Memory B cell (primary cell): ENCODE measurements at regions not wholly inside any gene's neighbourhood (a gene's known extent, or its start where the extent isn't known, plus 50 kb on each side); places are given as distances from the start of the nearest gene placed in this dataset.

Experiments
- ATAC-seq: fragments of 150-1000 bp; cut with Tn5 transposase; 2 replicates; pipeline ENCODE4 v1.10.0; 2021; ENCODE audit warnings: low read depth, mild to moderate bottlenecking, moderate library complexity
- DNase-seq, 2 donors: peaks; one replicate each; pipeline ENCODE4 v3.0.0; 2022; ENCODE audit warnings: low spot score in 2 of 2
- H3K27ac Mint-ChIP-seq: one replicate; pipeline ENCODE4 v1.8.0; 2022; ENCODE audit warnings: mild to moderate bottlenecking, moderate library complexity, mixed read lengths
- H3K27me3 Mint-ChIP-seq: one replicate; pipeline ENCODE4 v1.8.0; 2022; ENCODE audit warnings: mixed read lengths
- H3K36me3 Mint-ChIP-seq: one replicate; pipeline ENCODE4 v1.8.0; 2022; ENCODE audit warnings: mild to moderate bottlenecking, mixed read lengths
- H3K4me1 Mint-ChIP-seq: one replicate; pipeline ENCODE4 v1.8.0; 2022; ENCODE audit warnings: mixed read lengths
- H3K4me3 Mint-ChIP-seq: one replicate; pipeline ENCODE4 v1.8.0; 2022; ENCODE audit warnings: mild to moderate bottlenecking, moderate library complexity, mixed read lengths
- H3K9me3 Mint-ChIP-seq: one replicate; pipeline ENCODE4 v1.8.0; 2022; ENCODE audit warnings: mixed read lengths

DNA sequence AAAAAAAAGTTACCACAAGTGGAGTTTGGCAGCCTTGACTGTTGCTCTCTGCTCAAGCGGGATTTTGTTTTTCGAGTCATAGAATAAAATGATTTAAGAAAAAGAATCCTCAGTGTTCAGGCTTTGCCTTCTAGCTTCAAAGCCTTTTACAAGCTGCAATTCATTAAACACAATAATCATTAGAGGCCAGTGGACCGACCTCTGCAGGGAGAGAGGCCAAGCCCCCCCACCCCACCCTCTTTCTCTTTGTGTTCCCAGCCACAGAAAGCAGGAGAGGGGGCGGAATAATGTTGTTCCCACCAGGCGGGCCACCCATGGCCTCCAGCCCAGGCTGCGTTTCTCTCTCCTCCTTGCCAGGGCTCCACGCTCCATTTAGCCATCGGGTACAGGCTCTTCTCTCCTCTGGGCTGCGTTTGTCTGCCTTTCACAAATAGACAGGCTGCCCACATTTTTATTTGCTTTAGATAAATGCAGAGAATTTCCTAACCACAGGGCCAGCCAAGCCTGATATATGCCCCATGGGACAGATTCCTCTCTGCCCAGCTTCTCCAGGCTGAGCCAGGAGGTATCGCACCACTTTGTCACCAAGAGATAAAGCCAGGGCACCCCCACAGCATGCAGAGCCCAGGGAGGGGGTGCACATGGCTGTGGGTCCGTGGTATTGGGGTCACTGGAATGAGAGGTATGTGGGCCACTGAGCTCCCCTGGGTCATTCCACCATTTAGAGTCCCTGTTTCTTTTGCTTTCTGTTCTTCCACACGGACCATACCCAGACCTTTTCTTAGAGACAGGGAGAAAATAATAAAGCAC, 318.8 kb downstream of the PIK3R1 start:
- Mint-ChIP-seq H3K4me1 (no peaks in the 10 kb centered on the region), H3K9me3 (no peaks in the 10 kb centered on the region), H3K4me3 (no peak overlapping the region), H3K36me3 (no peaks in the 10 kb centered on the region), H3K27me3 (peaks cover 19% of the 10 kb centered on the region), H3K27ac (no peak overlapping the region)
- ATAC-seq (no peak), DNase-seq (no peak)

DNA sequence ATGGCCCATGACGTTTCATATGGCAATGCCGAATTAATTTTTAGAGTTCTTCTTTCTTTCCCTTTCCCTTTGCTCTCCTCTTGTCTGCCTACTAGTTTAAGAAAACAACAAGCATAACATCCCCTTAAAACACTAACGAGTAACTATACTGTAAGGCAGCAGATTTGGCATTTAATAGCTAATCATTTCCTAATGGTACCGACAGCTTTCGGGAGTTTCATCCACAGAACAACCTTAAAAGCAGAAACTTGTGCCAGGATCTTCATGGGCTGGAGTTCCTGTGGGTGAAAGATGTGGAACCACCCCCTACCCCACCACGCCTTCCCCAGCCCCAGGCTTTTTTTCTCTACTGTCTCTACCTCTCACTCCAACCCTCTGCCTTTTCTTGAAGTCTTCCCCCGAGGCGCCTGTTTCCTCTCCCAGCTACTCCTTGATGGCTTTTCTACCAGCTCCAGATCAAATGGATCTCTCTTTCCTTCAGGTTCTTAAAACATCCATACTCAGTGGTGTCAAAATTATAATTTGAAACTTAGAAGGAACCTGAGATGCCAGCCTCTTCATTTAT, 319.5 kb downstream of the PIK3R1 start:
- H3K9me3 Mint-ChIP-seq = no peaks in the 10 kb centered on the region
- H3K4me1 Mint-ChIP-seq = no peaks in the 10 kb centered on the region
- no peak for DNase-seq
- H3K4me3 Mint-ChIP-seq = no peak overlapping the region
- H3K36me3 Mint-ChIP-seq = no peaks in the 10 kb centered on the region
- no peak for ATAC-seq
- no peak overlapping the region for H3K27ac Mint-ChIP-seq
- peaks cover 20% of the 10 kb centered on the region for H3K27me3 Mint-ChIP-seq

DNA sequence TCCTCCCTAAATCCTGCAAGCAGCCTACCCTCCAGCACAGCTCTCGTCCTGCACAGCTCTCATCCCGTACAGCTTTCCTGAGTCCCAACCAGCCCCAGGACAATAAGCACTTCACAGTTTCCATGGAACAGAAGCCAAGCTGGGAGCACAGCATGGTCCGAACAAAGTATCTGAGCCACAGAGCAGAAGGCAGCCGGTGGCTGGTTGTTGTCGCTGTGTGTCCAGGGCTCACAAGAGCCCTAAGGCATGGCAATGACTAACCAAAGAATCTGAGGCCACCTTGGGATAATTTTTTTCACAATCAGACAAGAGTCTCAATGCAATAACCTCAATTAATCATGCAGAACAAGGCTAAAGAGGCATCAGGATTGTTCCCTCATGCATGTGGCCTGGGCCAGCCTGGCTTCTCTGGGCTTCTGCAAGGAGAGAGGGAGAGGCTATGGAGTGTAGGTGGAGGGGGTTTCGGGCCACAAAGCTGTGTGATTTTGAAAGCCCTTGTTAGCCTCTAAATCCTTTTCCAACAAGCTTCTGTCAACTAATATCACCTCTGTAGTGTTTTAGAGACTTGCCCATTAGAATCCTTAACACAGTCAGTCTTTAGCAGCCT, 323.4 kb downstream of the PIK3R1 start:
- H3K9me3 Mint-ChIP-seq = no peaks in the 10 kb centered on the region
- H3K4me1 Mint-ChIP-seq = peaks cover 3% of the 10 kb centered on the region
- no peak overlapping the region for H3K4me3 Mint-ChIP-seq
- ATAC-seq = no peak
- H3K27ac Mint-ChIP-seq = no peak overlapping the region
- H3K36me3 Mint-ChIP-seq = no peaks in the 10 kb centered on the region
- H3K27me3 Mint-ChIP-seq = peaks cover 13% of the 10 kb centered on the region
- no peak for DNase-seq

DNA sequence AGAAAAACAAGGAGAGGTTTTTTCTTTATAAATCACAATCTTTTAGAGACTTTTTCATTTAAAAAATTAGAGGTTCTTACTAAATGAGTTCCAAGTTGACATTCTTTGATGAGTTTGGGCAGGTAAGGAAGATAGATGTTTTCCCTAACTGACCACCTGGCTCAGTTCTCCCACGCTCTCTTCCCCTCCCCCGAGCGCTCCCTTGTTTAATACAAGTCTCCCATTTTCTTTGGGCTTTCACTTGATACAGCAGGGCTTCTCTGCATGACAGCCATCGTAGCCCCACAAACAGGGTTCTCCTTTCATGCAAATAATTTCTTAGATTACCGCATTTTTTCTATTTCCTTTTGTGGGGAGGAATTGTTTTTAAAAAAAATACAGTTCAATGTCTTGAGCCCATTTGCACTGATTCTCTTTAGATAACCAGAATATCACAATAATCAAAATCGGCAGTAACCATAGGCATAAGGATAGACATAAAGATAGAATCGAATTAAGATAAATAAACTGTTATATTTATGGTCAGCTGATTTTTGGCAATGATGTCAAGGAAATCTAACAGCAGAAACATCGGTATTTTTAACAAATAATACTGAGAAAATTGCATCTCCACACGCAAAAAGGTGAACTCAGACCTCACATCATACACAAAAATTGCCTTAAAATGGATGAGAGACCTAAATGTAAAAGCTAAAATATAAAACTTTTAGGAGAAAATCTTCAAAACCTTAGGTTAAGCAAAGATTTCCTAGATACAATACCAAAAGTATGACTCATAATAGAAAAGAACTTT, 325.4 kb downstream of the PIK3R1 start:
- ATAC-seq = no peak
- Mint-ChIP-seq H3K27me3 (peaks cover 7% of the 10 kb centered on the region), H3K4me1 (peaks cover 3% of the 10 kb centered on the region), H3K36me3 (no peaks in the 10 kb centered on the region), H3K9me3 (no peaks in the 10 kb centered on the region), H3K27ac (no peak overlapping the region), H3K4me3 (no peak overlapping the region)
- DNase-seq = no peak

DNA sequence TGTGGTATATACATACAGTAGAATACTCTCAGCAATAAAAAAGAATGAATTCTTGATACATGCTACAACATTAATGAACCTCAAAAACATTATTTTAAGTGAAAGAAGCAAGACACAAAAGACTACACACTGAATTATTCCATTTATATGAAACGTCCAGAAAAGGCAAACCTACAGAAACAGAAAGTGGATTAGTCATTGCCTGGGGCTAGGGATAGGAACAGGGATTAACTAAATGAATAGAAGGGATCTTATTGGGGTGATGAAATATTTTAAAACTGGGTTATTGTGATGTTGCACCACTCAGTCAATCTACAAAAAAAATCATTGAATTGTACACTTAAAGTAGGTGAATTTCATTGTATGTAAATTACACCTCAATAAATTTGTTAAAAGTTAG, 326.7 kb downstream of the PIK3R1 start:
- ATAC-seq (no peak), DNase-seq (no peak)
- H3K9me3 Mint-ChIP-seq = no peaks in the 10 kb centered on the region
- H3K27me3 Mint-ChIP-seq = peaks cover 7% of the 10 kb centered on the region
- H3K4me1 Mint-ChIP-seq = peaks cover 3% of the 10 kb centered on the region
- no peak overlapping the region for H3K4me3 Mint-ChIP-seq
- no peak overlapping the region for H3K27ac Mint-ChIP-seq
- H3K36me3 Mint-ChIP-seq = no peaks in the 10 kb centered on the region

DNA sequence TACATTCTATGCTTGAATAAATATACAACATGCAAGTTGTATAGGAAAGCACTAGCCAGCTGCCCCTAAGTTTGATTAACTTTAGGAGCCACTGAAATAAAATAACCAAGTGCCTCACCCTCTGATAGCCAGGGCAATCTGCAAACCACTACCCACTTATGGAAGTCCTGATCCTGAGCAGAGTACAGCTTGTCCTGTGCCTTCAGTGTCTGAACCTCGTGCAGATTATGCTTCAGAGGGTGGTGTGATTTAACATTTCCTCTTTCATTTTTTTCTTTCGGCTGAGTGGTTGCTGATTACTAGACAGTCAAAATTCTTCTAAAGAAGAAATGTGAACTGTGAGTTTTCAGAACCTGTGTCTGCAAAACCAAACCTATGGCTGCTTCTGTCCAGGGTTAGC, 327.7 kb downstream of the PIK3R1 start:
- Mint-ChIP-seq H3K4me1 (peaks cover 3% of the 10 kb centered on the region), H3K9me3 (no peaks in the 10 kb centered on the region), H3K4me3 (no peak overlapping the region), H3K27me3 (peaks cover 7% of the 10 kb centered on the region), H3K27ac (no peak overlapping the region), H3K36me3 (no peaks in the 10 kb centered on the region)
- DNase-seq (no peak), ATAC-seq (no peak)

DNA sequence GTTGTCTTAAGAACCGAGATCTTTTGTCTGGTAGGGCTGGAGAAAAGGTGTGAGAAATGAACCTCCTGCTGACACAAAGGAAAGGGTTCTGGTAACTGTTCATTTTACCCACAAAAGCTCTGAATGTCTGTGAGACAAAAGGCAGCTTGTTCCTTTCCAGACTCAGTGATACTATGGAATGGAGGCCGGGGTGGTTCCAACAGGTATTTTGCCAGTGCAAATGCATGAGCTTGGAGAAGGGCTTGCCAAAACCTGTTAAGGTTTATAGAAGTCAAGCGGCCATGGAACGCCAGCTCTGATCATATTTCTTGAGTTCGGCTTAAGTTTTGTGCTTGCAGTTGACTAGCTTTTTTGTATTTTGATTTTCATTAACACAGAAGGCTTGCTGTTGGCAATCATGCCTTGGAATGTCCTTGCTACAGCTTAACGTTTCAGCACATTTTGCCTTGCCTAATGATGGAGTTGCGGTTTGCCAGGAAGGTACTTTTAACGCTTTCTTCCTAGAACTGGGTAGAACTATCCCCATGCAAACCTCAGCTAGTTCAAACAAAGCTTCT, 328.6 kb downstream of the PIK3R1 start:
- H3K4me3 Mint-ChIP-seq = no peak overlapping the region
- ATAC-seq (no peak), DNase-seq (no peak)
- no peaks in the 10 kb centered on the region for H3K36me3 Mint-ChIP-seq
- H3K27ac Mint-ChIP-seq = no peak overlapping the region
- H3K27me3 Mint-ChIP-seq = peaks cover 2% of the 10 kb centered on the region
- no peaks in the 10 kb centered on the region for H3K9me3 Mint-ChIP-seq
- H3K4me1 Mint-ChIP-seq = peaks cover 3% of the 10 kb centered on the region

DNA sequence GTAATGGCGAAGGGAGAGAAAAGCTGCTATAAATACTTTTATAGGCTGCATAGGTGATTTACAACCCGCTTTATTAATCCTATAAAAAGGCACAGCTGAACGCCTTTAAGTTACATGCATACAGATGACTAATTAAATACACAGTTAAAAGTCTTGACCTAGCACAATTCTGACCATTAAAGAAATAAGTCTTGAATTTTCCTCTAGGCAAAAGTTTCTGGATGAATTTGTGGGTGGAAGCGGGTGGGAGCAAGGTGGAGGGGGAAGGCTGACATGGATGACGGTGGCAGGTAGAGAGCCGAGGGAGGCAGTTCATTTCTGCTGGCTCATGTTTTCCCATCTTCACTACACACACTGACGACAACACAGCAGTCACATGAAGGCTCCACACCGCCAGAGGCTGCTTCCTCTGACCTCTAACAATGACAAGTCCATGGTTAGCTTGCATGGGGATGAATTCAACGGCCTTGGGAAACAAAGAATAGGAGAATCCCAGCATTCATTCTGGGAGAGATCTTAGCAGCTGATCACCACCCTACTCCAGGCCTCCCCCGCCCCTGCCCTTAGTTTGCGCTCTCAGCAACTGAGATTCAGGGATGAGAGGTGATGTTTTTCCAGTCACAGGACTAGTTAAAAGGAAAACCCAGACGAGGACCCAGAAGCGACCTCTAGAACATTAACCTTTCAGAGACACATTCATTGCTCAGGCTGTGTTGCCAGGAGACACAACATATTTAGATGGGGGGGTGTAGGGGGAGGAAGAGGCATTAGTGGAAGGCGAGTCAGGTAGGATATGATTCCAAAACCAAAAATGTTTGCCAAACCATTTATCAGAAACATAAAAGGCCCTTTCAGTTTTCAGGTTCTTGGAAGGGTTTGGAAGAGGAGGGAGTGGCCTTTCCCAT, 329.3 kb downstream of the PIK3R1 start:
- ATAC-seq (no peak), DNase-seq (no peak)
- Mint-ChIP-seq H3K4me3 (no peak overlapping the region), H3K9me3 (no peaks in the 10 kb centered on the region), H3K4me1 (peaks cover 3% of the 10 kb centered on the region), H3K27ac (no peak overlapping the region), H3K36me3 (no peaks in the 10 kb centered on the region), H3K27me3 (no peaks in the 10 kb centered on the region)

DNA sequence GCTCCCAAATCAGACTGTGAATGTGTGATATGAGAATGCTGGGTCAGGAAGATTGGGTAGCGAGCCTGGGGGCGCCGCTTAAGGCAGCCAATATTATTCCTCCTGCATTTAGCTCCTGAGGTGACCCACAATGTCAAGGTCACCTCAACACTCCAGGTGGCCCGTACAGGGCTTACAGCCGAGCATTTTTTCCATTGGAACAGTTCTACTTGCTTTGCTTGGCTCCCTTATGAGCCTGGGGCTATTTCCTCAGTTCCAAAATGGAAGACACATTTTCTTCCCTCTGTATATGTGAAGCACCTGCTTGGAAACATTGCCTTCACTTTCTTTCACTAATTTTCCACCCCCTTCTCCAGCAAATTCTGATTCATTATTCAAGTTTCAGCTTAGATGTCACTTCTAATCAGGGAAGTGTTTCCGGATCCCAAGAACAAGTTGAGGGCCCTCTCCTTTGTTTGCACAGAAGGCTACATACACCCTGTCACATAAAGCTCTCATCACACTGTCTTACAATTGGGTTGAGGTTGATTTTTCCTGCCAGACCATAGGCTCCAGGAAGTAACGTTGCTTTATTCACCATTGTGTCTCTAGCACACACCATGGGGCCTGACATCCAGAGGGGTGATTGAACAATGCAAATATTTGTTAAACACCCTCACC, 330.2 kb downstream of the PIK3R1 start:
- ATAC-seq = no peak
- DNase-seq = no peak
- Mint-ChIP-seq H3K36me3 (no peaks in the 10 kb centered on the region), H3K4me3 (no peak overlapping the region), H3K27me3 (no peaks in the 10 kb centered on the region), H3K4me1 (peaks cover 3% of the 10 kb centered on the region), H3K27ac (no peak overlapping the region), H3K9me3 (no peaks in the 10 kb centered on the region)

DNA sequence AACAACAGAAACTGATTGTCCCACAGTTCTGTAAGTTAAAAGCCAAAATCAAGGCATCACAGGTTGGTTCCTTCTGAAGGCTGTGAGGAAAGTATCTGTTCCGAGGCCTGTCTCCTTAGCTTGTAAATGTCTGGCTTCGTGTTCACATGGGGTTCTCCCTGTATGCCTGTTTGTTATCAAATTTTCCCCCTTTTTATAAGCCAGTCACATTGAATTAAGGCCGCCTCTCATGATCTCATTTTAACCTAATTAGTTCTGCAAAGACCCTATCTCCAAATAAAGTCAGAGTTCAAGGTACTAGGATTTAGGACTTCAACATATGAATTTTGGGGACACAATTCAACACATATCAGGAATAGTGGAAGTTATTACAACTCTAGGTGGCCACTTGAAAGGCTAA, 331.5 kb downstream of the PIK3R1 start:
- ATAC-seq = no peak
- no peaks in the 10 kb centered on the region for H3K27me3 Mint-ChIP-seq
- no peak overlapping the region for H3K4me3 Mint-ChIP-seq

DNA sequence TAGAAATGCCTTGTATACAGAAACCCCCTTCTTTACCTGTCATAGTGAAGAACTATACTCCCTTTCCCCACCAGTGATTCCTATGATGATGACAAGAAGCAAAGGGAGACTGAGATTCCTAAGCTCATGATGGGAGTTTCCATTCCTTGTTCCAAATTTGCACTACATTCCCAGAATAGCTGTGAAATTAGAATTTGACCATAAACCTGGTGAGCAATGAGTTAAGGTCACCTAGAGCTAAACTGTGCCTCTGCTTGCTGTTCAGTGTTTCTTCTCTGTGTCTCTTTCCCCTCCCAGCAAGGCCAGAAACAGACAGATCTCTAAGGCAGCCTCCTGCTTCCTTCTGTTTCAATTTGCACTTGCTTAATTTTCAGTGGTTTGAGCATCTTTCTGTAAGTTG, 332.1 kb downstream of the PIK3R1 start:
- no peaks in the 10 kb centered on the region for H3K27me3 Mint-ChIP-seq
- peaks cover 3% of the 10 kb centered on the region for H3K4me1 Mint-ChIP-seq
- ATAC-seq (no peak), DNase-seq (no peak)
- no peaks in the 10 kb centered on the region for H3K36me3 Mint-ChIP-seq
- no peaks in the 10 kb centered on the region for H3K9me3 Mint-ChIP-seq
- no peak overlapping the region for H3K27ac Mint-ChIP-seq
- H3K4me3 Mint-ChIP-seq = no peak overlapping the region

More for the DNA sequence above, 331.5 kb downstream of the PIK3R1 start:
- H3K36me3 Mint-ChIP-seq = no peaks in the 10 kb centered on the region
- DNase-seq = no peak
- no peak overlapping the region for H3K27ac Mint-ChIP-seq
- peaks cover 3% of the 10 kb centered on the region for H3K4me1 Mint-ChIP-seq
- no peaks in the 10 kb centered on the region for H3K9me3 Mint-ChIP-seq

DNA sequence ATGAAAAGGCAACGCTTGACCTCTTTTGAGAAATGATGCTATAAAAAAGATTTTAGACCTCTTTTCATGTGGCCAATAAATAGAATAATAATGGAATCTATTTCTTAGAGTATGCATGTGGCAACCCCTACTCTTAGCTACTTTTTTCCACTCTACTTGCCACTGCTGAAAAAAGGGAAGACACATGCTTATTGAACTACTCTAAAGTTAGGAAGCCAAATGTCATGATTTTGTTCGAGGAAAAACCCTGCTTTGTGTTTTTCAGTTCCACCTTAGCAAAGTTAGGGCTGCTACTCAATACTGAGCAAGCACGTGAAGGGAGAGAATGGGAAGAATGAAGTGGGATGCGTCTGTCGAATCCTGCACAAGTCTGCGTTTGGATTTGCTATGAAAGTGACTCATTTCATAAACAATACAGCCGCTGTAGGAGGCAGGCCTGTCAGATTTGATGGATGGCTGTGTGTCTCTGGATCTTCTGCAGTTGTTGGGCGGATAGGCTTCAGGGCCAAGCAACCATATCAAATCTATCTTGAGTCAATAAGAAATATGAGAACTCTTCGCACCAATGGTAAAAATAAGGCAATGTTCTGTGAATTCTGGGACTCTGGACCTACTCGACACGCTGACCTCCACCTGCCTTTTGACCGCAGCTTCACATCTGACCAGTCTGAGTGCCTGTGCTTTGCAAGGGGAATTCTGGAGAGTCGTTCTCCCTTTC, 333.6 kb downstream of the PIK3R1 start:
- Mint-ChIP-seq H3K36me3 (no peaks in the 10 kb centered on the region), H3K9me3 (no peaks in the 10 kb centered on the region), H3K4me3 (no peak overlapping the region), H3K4me1 (no peaks in the 10 kb centered on the region), H3K27me3 (no peaks in the 10 kb centered on the region), H3K27ac (no peak overlapping the region)
- no peak for DNase-seq
- no peak for ATAC-seq
